Endothelial cell of umbilical vein (primary cell): ENCODE measurements at regions not wholly inside any gene's neighbourhood (a gene's known extent, or its start where the extent isn't known, plus 50 kb on each side); places are given as distances from the start of the nearest gene placed in this dataset.
A peak's percentile ranks its signal among the peaks of the same experiment; 100 is the strongest.

Experiments used
- BruUV-seq: library from RNA; stranded (reverse); fragments of 400-500 nt; replicated peaks from 2 replicates; lab custom pipeline; 2021; lab: Mats Ljungman, UMichigan
- CTCF ChIA-PET: fragments of 300-600, 350-600 bp; sonication (Branson Sonifier 250); formaldehyde crosslinking; loops from one replicate; lab custom pipeline; 2021; ENCODE audit warnings: antibody characterized with exemption, inconsistent platforms; lab: Charles Lee
- POLR2A ChIA-PET: fragments of 300-600, 350-600 bp; sonication (Branson Sonifier 250); formaldehyde crosslinking; loops from one replicate; lab custom pipeline; 2021; ENCODE audit warnings: antibody characterized with exemption, inconsistent platforms; lab: Charles Lee
- DNase-seq: peaks from one replicate; pipeline ENCODE4 v3.0.0-alpha.2; 2011; ENCODE audit warnings: low read depth, low spot score
- FAIRE-seq: peaks from 2 replicates; lab custom pipeline; 2011; peaks lifted over from hg19 to GRCh38; lab: Jason Lieb, UNC
- H2AFZ ChIP-seq: 2 replicates; pipeline ENCODE4 v1.6.0; 2012; ENCODE audit warnings: low read depth, low read length, control low read depth, inconsistent platforms
- H3K27ac ChIP-seq: 2 replicates; pipeline ENCODE4 v1.5.1; 2011; ENCODE audit warnings: low read depth, mild to moderate bottlenecking, control low read depth, low read length, moderate library complexity; ENCODE audit not compliant: insufficient read depth
- H3K27me3 ChIP-seq, 2 experiments: 2 replicates each; pipeline versions ENCODE4 v1.6.0 to v1.6.1; 2011; ENCODE audit warnings: low read length in 2 of 2, mixed read lengths in 1 of 2; ENCODE audit not compliant: control insufficient read depth in 2 of 2, insufficient read depth in 2 of 2
- H3K36me3 ChIP-seq, 2 experiments: 2 replicates in 1 of 2; 3 replicates in 1 of 2; pipeline ENCODE4 v1.5.1; 2011; ENCODE audit warnings: low read length in 2 of 2, mild to moderate bottlenecking in 1 of 2, moderate library complexity in 1 of 2; ENCODE audit not compliant: control insufficient read depth in 2 of 2, insufficient read depth in 2 of 2; ENCODE audit errors: extremely low read depth in 1 of 2
- H3K4me1 ChIP-seq: 3 replicates; pipeline ENCODE4 v1.5.1; 2011; ENCODE audit warnings: mild to moderate bottlenecking, low read length; ENCODE audit not compliant: control insufficient read depth, insufficient read depth; ENCODE audit errors: extremely low read depth
- H3K4me2 ChIP-seq: 2 replicates; pipeline ENCODE4 v1.6.1; 2011; ENCODE audit warnings: low read length, control low read depth, mixed read lengths; ENCODE audit not compliant: insufficient read depth
- H3K4me3 ChIP-seq, 3 experiments: fragments of 200-600 bp in 1 of 3; sonication (generic), shearing (Covaris generic) in 1 of 3; replicated peaks in 1 of 3; 2 replicates each; pipeline ENCODE4 v1.5.1; 2011 to 2016; ENCODE audit warnings: control low read depth in 3 of 3, low read length in 3 of 3, mild to moderate bottlenecking in 2 of 3, inconsistent platforms in 1 of 3, low read depth in 1 of 3, moderate library complexity in 1 of 3; ENCODE audit not compliant: insufficient read depth in 1 of 3
- H3K79me2 ChIP-seq: 2 replicates; pipeline ENCODE4 v1.6.0; 2012; ENCODE audit warnings: low read length, inconsistent platforms; ENCODE audit not compliant: control insufficient read depth, insufficient read depth
- H3K9ac ChIP-seq: replicated peaks from 2 replicates; pipeline ENCODE3; 2011; ENCODE audit warnings: low read length, control low read depth; ENCODE audit not compliant: insufficient read depth; ENCODE audit errors: extremely low read depth
- H3K9me1 ChIP-seq: replicated peaks from 3 replicates; pipeline ENCODE4 v1.6.0; 2011; ENCODE audit warnings: mild to moderate bottlenecking, low read length; ENCODE audit not compliant: control insufficient read depth, insufficient read depth; ENCODE audit errors: extremely low read depth
- H3K9me3 ChIP-seq: replicated peaks from 2 replicates; pipeline ENCODE4 v1.5.1; 2012; ENCODE audit warnings: low read length, inconsistent platforms; ENCODE audit not compliant: control insufficient read depth, insufficient read depth
- H4K20me1 ChIP-seq: replicated peaks from 2 replicates; pipeline ENCODE3; 2011; ENCODE audit warnings: mild to moderate bottlenecking, low read length; ENCODE audit not compliant: control insufficient read depth, insufficient read depth; ENCODE audit errors: extremely low read depth
- EZH2 ChIP-seq: IDR thresholded peaks from 2 replicates; pipeline ENCODE4 v1.6.1; 2012; ENCODE audit warnings: borderline replicate concordance, low read depth, mild to moderate bottlenecking, moderate library complexity, low read length, inconsistent platforms; ENCODE audit not compliant: severe bottlenecking
- FOS ChIP-seq: IDR thresholded peaks from 2 replicates; pipeline ENCODE4 v1.6.1; 2011; ENCODE audit warnings: mild to moderate bottlenecking, low read length, moderate library complexity, borderline replicate concordance; ENCODE audit not compliant: insufficient read depth
- GATA2 ChIP-seq: IDR thresholded peaks from 2 replicates; pipeline ENCODE4 v1.7.0; 2011; ENCODE audit warnings: low read depth, mild to moderate bottlenecking, moderate library complexity, mixed read lengths, low read length; ENCODE audit not compliant: insufficient read length, insufficient read depth
- JUN ChIP-seq: IDR thresholded peaks from 2 replicates; pipeline ENCODE4 v1.6.1; 2011; ENCODE audit warnings: borderline replicate concordance, low read depth; ENCODE audit not compliant: insufficient read length, insufficient read depth
- MYC ChIP-seq: IDR thresholded peaks from one replicate; pipeline ENCODE4 v1.6.1; 2011; ENCODE audit warnings: mild to moderate bottlenecking, low read depth, low read length
- POLR2A ChIP-seq: IDR thresholded peaks from 2 replicates; pipeline ENCODE4 v1.6.1; 2012; ENCODE audit warnings: low read depth, mild to moderate bottlenecking, control low read depth, low read length
- POLR2AphosphoS5 ChIP-seq: IDR thresholded peaks from 2 replicates; pipeline ENCODE4 v1.6.1; 2012; ENCODE audit warnings: low read depth, mild to moderate bottlenecking, control low read depth, low read length, moderate library complexity; ENCODE audit not compliant: insufficient read depth
- dilution Hi-C: fragments of 300-500 bp; cut with MboI; formaldehyde crosslinking; loops from one replicate; pipeline ENCODE4 v1.15.0; 2019; ENCODE audit warnings: low sequenced_read_pairs; ENCODE audit not compliant: extremely low pct_ligation_motif_present
- intact Hi-C: fragments of 100-400 bp; cut with micrococcal nuclease; formaldehyde crosslinking; loops from one replicate; pipeline ENCODE4 v1.10.0; 2022
- TF ChIP-seq, protein P1 (sequence below), 2 donors: IDR thresholded peaks; 1 replicate in 1 of 2; 2 replicates in 1 of 2; pipeline ENCODE4 v1.5.1; 2011; ENCODE audit warnings: low read length in 2 of 2, mild to moderate bottlenecking in 2 of 2, moderate library complexity in 2 of 2, control low read depth in 1 of 2, inconsistent platforms in 1 of 2, low read depth in 1 of 2; ENCODE audit not compliant: insufficient read depth in 1 of 2; ENCODE audit errors: extremely low read depth in 1 of 2

DNA sequence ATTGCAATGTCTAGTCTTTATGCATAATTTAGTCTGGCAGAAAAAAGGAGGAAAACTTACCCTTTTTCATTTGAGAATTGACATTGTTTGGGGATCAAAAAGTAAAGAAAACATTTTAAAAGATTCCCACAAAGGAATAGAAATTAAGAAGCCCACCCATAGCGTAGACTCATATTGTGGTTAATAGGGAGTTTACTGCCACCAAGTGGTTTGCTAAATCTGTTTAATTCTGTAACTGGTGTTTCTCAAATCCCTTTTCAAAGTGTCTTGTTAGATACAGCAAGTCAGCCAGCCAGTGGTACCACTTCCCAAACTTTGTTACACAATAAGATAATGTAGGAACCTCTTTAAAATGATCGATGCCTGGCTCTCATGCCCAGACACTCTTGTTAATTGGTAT, 180.3 kb downstream of the IPO8 start:
- no peak overlapping the region for H3K4me3 ChIP-seq
- no peak overlapping the region for H2AFZ ChIP-seq
- ChIA-PET POLR2A (no interaction called here), CTCF (interaction anchor here (1.8 kb wide), 1 partner anchor 995 kb away, joined by 5 read pairs; no protein-coding TSS in a partner anchor)
- H3K79me2 ChIP-seq: no peaks in the 10 kb centered on the region
- no TSS peak for BruUV-seq
- DNase-seq (peak; percentile 26), FAIRE-seq (no peak)
- no peaks in the 10 kb centered on the region for H3K36me3 ChIP-seq
- H3K4me2 ChIP-seq: no peak overlapping the region
- H3K9me3 ChIP-seq: no peaks in the 10 kb centered on the region
- H3K9me1 ChIP-seq: no peaks in the 10 kb centered on the region
- dilution Hi-C loops (no loop called here), intact Hi-C loops (loop anchor here (1.0 to 5.0 kb wide), 2 partner anchors 292 to 996 kb away; no protein-coding TSS in a partner anchor)
- H3K27ac ChIP-seq: no peak overlapping the region
- H3K9ac ChIP-seq: no peak overlapping the region
- no peaks in the 10 kb centered on the region for H4K20me1 ChIP-seq
- TF ChIP-seq FOS (no peak), JUN (no peak), GATA2 (no peak), POLR2A (no peak)
- TF ChIP-seq, protein P1, sequence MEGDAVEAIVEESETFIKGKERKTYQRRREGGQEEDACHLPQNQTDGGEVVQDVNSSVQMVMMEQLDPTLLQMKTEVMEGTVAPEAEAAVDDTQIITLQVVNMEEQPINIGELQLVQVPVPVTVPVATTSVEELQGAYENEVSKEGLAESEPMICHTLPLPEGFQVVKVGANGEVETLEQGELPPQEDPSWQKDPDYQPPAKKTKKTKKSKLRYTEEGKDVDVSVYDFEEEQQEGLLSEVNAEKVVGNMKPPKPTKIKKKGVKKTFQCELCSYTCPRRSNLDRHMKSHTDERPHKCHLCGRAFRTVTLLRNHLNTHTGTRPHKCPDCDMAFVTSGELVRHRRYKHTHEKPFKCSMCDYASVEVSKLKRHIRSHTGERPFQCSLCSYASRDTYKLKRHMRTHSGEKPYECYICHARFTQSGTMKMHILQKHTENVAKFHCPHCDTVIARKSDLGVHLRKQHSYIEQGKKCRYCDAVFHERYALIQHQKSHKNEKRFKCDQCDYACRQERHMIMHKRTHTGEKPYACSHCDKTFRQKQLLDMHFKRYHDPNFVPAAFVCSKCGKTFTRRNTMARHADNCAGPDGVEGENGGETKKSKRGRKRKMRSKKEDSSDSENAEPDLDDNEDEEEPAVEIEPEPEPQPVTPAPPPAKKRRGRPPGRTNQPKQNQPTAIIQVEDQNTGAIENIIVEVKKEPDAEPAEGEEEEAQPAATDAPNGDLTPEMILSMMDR (IDR thresholded peaks at IDR 0.05; ENCODE audit: extremely low read depth in 1 of 2, insufficient read depth in 1 of 2, low read depth in 1 of 2, low read length in 2 of 2): peak in 1 of 2 donors; percentile 5
- H3K27me3 ChIP-seq: no peaks in the 10 kb centered on the region
- H3K4me1 ChIP-seq: no peaks in the 10 kb centered on the region

DNA sequence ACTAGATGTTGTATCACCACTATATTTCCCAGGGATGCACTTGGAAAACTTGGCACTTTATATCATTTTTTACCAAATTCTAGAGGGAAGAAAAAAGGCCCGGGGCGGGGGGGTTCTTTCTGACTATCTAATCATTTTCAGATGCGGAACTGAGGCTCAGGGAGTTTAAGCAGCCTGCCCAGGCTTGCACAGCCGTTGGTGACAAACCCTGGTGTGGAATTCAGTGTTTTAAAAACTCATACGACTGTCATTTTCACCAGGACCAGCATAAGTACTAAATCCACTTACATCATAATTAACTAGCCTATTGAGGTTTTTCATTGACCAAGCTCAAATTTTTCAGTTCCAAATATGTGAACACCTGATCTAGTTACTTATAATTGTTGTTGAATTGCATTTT, 181.0 kb downstream of the IPO8 start:
- intact Hi-C loops (loop anchor here (1.0 to 5.0 kb wide), 2 partner anchors 293 to 995 kb away; no protein-coding TSS in a partner anchor), dilution Hi-C loops (no loop called here)
- no TSS peak for BruUV-seq
- CTCF ChIA-PET: interaction anchor here (1.8 kb wide), 1 partner anchor 994 kb away, joined by 5 read pairs; no protein-coding TSS in a partner anchor
- no peak for DNase-seq
- Histone ChIP-seq H3K4me1 (no peaks in the 10 kb centered on the region), H3K4me2 (no peak overlapping the region), H3K4me3 (no peak overlapping the region), H3K27ac (no peak overlapping the region), H3K9ac (no peak overlapping the region), H4K20me1 (no peaks in the 10 kb centered on the region), H3K79me2 (no peaks in the 10 kb centered on the region), H3K9me1 (no peaks in the 10 kb centered on the region), H3K27me3 (no peaks in the 10 kb centered on the region), H3K9me3 (no peaks in the 10 kb centered on the region), H2AFZ (no peak overlapping the region), H3K36me3 (no peaks in the 10 kb centered on the region)
- FAIRE-seq: no peak
- TF ChIP-seq EZH2: no peak
- TF ChIP-seq, protein P1 (IDR thresholded peaks at IDR 0.05; ENCODE audit: extremely low read depth in 1 of 2, insufficient read depth in 1 of 2, low read depth in 1 of 2, low read length in 2 of 2): no peak
- TF ChIP-seq POLR2AphosphoS5: no peak
- TF ChIP-seq GATA2: no peak
- no peak for TF ChIP-seq FOS
- no peak for TF ChIP-seq JUN
- no peak for TF ChIP-seq MYC
- no peak for TF ChIP-seq POLR2A
- POLR2A ChIA-PET: no interaction called here
